GM18505 (cell line): ENCODE measurements at regions not wholly inside any gene's neighbourhood (a gene's known extent, or its start where the extent isn't known, plus 50 kb on each side); places are given as distances from the start of the nearest gene placed in this dataset.
"Not testable (repeated sequence)": the region's sequence is repeated elsewhere in the genome, so short reads cannot be mapped to it uniquely, and the experiment has no call there.

ENCODE experiments used
- ATAC-seq: cut with Tn5 transposase; IDR thresholded peaks from one replicate; pipeline ENCODE4 v1.9.1; 2021; ENCODE audit not compliant: unreplicated experiment
- POLR2A ChIP-seq: IDR thresholded peaks from 4 replicates; pipeline ENCODE4 v1.6.1; 2011; ENCODE audit warnings: borderline replicate concordance; ENCODE audit not compliant: insufficient read depth, insufficient read length; ENCODE audit errors: extremely low read depth

DNA sequence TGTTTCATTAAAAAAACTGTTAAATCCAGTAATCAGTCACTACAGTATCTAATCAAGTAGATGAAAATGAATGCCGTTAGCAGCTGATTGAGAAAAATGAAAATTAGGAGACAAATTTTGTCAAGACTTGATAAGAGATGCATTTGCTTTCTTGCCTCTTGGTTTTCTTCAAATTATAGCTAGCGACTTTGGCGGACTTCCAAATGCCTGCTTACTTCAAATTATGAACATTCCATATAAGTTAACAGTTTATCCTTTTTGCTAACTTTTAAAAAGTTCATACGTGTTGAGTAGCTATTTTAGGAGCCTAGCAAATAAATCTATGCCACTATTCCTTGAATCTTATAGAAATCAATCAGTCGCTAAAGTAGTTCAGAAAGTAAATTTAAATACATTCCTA lies 58.8 kb downstream of the PPP4R3C start:
- no peak for ATAC-seq

DNA sequence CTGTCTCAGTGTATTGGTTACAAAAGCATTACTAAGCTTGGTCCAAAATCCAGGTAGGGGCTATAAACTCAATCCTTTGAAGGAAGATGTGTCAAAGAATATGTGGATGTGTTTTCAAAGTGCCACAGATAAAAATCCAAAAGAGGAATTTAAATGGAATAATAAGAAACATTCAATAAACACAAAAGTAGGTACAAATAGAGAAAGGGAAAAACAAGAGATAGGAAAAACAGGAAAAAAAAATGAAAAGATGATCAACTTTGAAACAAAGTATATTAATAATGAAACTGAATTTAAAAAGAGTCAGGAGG lies 64.0 kb downstream of the PPP4R3C start:
- ATAC-seq: no peak
- no peak for TF ChIP-seq POLR2A

More for the DNA sequence above, 58.8 kb downstream of the PPP4R3C start:
- TF ChIP-seq POLR2A: no peak

DNA sequence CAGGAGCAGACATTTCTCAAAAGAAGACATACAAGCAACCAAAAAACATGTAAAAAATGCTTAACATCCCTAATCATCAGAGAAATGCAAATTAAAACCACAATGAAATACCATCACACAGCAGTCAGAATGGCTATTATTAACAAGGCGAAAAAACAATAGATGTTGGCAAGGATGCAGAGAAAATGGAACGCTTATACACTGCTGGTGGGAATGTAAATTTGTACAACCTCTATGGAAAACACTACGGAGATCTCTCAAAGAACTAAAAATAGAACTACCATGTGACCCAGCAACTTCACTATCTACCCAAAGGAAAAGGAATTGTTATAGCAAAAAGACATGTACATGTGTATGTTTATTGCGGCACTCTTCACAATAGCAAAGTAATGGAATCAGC lies 71.5 kb downstream of the PPP4R3C start:
- TF ChIP-seq POLR2A: no peak
- no peak for ATAC-seq

DNA sequence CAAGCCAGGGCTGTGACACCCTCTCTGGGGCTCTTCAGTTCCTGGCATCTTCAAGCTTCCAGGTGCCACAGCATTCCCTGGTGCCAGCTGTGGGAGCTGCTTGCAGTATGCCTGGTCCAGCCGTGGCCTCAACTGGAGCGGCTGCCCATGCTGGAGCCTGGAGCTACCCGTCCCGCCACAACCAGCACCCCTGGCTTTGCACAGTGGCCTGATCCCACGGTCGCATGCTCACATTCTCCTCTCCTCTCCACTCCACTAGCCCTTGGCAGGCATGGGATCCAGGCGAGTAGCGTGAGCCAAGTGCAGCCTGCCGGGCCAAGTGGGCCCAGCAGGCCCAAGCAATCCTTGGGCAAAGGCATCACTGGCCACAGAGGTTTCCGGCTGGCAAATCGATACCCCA lies 81.7 kb downstream of the PPP4R3C start:
- TF ChIP-seq POLR2A: no peak
- ATAC-seq: no peak

DNA sequence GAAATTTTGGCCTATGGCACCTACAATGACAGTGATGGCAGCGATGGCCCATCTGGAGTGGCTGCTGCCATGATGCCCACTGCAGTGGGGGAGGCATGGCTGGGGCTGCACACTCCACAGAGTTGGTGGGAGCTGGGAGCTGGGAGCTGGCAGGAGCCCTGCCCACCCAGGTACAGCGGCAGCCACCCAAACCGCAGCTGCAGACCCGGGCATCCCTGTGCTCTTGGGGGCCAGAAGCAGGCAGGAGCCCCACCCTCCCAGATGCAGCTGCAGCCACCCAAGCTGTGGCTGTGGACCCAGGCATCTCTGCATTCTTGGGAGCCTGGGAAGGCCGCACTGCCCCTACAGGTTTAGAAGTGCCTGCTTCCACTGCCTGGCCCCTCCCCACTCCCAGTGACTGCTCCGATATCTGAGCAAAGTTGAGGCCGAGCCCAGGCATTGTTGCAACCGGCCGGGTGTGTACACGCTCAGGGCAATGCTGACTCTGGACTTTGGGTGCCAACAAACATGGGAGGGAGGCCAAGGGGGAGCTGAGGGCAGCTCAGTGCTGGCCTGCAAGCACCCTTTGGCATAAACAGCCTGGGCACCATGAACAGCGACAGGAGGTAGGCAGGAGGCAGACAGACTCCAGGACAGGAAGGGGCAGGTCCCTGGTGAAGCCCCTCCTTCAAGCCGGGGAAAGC lies 82.8 kb downstream of the PPP4R3C start:
- no peak for ATAC-seq
- TF ChIP-seq POLR2A: no peak

DNA sequence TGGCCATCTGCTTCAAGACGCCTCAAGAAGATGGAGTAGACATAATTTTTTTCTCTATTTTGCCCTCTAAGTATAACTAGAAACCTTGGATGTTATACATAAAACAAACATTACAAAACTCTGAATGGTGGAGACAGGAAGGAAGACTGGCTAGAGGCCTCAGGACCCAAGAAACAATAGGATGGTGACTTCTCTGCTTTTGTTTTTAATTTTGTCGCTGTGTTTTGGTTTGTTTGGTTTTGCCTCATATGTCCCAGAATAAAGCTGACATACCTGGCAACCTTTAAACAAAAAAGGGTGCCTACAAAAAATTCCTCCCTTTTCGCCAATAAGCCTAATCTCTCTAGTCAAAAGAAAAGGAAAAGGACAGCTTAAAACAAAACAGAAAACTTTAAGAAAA lies 109.1 kb downstream of the PPP4R3C start:
- ATAC-seq: no peak
- TF ChIP-seq POLR2A: no peak

DNA sequence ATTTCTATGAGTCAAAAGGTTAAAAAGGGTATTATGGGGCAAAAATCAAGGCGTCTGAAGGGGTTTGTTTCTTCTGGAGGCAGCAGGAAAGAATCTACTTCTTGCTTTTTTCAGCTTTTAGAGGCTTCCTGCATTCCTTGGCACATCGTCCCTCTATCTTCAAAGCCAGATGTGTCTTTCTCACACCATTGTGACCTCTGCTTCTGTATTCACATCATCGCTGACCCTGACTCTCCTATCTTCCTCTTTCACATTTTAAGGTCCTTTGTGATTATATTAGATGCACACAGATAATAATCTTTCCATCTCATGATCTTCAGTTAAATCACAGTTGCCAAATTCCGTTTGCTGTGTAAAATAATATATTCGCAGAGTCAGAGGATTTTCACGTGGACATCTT lies 112.7 kb downstream of the PPP4R3C start:
- TF ChIP-seq POLR2A: no peak
- no peak for ATAC-seq

DNA sequence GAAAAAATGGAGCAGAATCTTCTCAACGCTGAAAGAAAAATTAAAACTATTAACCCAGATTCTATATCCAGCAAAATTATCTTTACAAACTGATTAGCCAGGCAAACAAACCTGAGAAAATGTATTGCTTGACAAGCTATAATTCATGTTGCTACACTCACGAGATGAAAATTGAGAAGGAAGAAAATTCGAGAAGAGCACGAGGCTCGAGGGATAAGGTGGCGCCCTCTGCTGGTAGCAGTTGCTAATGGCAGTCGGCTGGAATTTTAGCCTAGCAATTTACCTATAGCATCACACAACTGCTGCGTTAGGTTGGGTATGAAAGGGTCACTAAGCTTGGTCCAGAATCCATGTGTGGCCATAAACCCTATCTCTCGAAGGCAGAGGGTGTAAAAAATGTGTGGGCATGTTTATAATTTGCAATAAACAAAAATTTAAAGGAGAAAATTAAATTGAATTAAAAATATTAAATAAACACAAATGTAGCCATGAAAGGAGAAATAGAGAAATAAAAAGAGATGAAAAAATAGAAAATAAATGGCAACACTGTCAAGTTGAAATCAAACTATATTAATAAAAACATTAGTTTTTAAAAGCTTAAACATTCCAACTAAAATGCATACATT lies 126.6 kb downstream of the PPP4R3C start:
- peak; percentile 78 for ATAC-seq
- TF ChIP-seq POLR2A: no peak

DNA sequence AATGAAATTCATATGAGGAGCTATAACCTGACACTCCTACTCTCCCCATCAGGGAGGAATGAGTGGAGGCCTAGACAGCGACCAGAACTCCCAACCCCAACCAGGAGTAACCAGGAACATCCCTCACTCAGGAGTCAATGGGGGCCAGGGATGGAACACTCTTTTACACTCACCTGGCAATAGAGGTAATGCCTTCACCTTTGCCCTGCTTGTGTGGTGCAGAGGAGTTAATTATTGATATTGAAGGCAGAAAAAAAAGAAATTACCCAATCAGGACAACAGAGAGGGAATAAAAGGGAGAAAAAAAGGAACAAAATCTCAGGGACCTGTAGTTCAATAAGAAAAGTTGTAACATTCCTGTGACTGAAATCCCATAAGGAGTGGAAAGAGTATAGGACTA lies 141.5 kb downstream of the PPP4R3C start:
- TF ChIP-seq POLR2A: no peak
- no peak for ATAC-seq

DNA sequence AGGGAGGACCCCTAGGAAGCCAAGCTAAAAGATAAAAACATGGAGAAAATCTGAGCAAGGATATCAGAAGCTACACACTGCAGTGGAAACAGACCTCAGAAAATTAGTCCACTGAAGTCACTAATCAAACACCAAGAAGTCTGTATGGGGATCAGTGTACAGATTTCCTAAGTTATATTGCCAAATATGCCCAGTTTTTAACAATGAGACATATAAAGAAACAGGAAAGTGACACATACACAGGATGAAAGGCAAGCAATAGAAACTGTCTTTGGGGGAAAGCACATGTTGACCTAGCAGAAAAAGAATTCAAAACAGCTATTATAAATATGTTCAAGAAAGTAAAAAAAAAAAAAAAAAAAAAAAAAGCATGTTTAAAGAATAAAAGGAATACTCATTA lies 153.7 kb downstream of the PPP4R3C start:
- no peak for ATAC-seq
- TF ChIP-seq POLR2A: no peak

DNA sequence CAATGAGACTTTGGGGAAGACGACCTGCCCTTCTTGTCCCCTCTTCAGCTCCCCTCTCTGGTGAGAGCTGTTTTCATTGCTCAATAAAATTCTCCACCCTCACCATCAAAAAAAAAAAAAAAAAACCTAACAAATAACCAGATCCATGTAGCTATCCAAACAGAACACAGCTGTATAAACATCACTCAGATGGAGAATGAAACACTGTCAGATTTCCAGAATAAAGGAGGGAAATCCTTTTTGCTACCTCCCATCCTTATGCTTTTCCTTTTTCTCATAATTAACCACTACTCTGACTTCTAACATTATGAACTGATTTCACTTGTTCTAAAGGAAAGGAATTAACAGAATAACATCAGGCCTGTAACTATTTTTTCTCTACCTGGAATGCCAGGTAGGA lies 155.6 kb downstream of the PPP4R3C start:
- no peak for ATAC-seq
- TF ChIP-seq POLR2A: no peak

DNA sequence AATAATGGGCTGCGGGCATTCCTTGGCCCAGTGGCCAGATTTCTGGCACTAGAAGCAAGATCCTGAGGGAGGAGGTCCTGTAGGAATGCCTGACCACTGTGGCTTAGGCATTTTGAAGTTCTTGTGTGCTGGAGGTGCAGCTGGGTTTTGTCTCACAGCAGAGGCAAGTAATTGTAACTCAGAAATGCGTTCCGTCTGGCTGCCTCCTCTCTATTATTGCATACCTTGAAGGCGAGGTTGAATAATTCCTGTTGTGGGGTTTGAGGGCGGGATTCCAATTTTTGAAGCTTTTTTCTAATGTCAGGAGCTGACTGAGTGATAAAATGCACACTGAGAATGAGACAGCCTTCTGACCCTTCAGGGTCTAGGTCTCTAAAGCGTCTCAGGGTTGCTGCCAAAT lies 170.6 kb downstream of the PPP4R3C start:
- ATAC-seq: not testable (repeated sequence)

DNA sequence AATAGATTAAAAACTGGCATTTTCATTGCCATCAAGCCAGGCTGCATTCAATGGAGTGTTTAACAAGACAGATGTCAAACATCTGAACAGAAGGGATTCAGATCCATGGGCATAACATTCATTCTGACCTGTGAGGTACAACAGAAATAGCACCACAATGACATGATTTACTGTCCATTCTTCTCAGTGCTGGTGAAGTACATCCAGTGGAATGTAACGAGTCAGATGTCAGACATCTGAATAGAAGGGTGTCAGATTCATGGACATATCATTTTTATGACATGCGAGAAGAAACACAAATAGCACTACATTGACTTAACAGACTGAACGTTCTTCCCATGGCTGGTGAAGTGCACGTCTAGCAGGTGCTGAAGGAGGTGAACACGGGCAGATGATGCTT lies 186.4 kb downstream of the PPP4R3C start:
- TF ChIP-seq POLR2A: no peak
- ATAC-seq: no peak

DNA sequence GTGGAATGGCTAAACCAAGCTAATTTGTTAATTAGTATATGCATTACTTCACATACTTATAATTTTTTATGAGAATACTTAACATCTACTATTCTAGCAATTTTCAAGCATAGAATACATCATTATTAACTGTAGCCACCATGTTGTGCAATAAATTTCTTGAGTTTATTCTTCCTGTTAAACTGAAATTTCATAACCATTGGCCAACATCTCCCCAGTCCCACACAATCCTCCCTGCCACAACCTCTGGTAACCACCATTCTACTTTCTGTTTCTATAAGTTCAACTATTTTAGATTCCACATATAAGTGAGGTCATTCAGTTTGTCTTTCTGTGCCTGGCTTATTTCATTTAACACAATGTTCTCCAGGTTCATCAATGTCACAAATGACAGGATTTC lies 208.5 kb downstream of the PPP4R3C start:
- no peak for TF ChIP-seq POLR2A
- ATAC-seq: no peak

DNA sequence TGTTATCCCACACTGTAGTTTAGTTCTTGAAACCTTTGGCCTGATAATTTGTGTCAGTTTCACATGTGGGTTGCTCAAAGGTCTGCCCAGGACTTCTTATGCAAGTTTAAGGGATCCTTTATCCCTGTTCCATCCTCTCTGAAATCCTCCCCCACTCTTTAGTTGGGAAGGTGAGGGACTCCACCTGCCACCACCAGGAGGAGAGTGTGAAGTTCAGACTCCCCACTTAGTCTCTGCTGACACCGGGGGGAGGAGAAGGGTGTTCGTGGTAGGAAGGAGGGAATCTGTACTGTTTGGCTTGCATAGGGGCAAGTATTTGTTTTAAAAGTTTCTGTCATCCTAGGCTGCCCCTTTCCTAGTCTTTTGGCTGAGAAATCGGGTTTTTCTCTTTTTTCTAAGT lies 211.8 kb downstream of the PPP4R3C start:
- TF ChIP-seq POLR2A: no peak
- ATAC-seq: no peak
